ENCODE measurements at regions not wholly inside any gene's neighbourhood (a gene's known extent, or its start where the extent isn't known, plus 50 kb on each side); places are given as distances from the start of the nearest gene placed in this dataset.

DNA sequence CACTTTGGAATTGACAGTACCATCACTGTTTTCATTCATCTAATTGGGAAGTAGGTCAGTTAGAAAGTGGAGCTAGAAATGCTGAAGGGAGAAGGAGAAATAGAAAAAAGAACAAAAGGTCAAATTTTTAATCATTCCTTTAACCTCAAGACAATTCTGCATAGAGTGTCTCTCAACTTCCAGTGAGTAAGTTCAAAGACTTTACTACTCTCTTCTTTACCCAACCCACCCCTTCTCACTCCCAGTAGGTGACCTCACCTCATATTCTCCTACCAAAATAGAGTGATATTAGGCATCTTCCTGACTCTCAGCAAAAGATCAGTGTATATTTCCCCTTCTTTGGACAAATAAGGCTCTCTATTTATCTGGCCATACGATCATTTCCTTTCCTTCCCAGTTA lies 340.0 kb upstream of the JAG1 start:
- no peak for TF ChIP-seq POLR2A (IDR thresholded peaks at IDR 0.05; ENCODE audit: low read length)
- TF ChIP-seq GATA1 (IDR thresholded peaks at IDR 0.05; ENCODE audit: low read depth, low read length) = no peak
- no peak for DNase-seq

DNA sequence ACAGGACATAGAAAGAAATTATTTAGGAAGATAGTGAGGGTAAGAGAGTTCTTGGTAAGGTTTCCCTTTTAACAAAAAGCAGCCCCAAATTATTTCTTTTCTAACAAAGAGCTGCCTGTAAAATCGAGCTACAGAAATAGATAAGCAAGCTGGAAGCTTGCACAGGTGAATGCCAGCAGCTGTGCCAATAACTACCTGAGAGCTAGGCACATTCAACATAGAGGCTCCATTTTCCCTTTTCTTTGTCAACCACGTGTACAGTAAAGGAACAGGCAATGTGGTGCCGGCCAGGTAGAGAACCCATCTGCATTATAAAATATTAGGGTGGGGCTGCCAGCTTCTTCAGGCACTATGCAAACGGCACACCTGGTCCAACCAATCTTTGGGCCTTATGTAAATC lies 341.6 kb upstream of the JAG1 start:
- TF ChIP-seq GATA1 (IDR thresholded peaks at IDR 0.05; ENCODE audit: low read depth, low read length) = no peak
- no peak for TF ChIP-seq POLR2A (IDR thresholded peaks at IDR 0.05; ENCODE audit: low read length)
- DNase-seq = no peak

DNA sequence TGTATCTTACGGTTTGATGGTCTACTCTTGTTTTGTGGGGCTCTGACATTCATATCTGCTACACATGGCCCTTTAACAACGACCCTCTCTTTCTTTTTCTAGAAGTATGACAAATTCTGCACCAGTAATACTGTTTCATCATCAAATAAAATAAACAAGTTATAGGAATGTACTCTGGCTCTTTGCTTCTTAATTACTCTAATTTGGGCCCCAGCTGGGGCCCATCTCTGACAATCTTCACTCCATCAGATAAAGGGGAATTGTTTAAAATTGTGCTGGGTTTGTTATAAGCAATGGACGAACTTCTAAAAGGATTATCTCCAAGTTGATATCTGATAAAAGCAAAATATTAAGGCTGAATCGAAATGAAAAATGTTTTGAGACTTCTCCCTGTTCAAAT lies 343.6 kb upstream of the JAG1 start:
- DNase-seq = no peak
- TF ChIP-seq GATA1 (IDR thresholded peaks at IDR 0.05; ENCODE audit: low read depth, low read length) (no peak), POLR2A (IDR thresholded peaks at IDR 0.05; ENCODE audit: low read length) (no peak)

DNA sequence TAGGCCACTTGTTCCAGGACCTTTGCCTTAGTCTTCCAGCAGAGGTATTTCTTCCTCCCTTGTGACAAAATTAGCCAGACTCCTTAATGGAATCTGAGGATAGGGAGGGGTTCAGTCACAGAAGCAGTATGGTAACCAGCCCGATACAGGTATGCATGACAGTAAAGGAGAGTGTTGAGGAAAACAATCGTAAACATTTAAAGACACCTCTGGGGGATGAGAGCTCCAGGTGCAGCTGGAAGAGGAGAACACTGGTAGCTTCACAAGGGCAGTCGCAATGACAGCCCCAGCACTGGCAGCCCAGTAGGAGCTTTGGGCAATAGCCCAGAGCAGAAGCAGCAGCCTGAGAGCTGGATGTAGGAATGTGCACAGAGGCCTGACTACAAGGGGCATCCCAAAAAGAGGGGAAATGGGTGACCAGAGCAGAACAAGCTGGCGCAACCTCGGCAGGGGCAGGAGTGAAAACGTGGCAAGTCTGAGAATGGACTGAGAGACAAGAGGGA lies 344.9 kb upstream of the JAG1 start:
- TF ChIP-seq POLR2A (IDR thresholded peaks at IDR 0.05; ENCODE audit: low read length) (no peak), GATA1 (IDR thresholded peaks at IDR 0.05; ENCODE audit: low read depth, low read length) (no peak)
- DNase-seq = no peak

DNA sequence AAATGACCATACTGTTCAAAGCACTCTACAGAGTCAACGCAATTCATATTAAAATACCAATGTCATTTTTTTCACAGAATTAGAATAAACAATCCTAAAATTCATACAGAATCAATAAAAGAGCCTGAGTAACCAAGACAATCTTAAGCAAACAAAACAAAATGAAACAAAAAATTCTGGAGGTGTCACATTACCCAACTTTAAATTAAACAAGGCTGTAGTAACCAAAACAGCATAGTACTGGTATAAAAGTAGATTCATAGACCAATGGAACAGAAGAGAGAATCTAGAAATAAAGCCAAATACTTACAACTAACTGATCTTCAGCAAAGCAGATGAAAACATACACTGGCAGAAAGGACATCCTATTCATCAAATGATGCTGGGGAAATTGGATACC lies 346.9 kb upstream of the JAG1 start:
- TF ChIP-seq GATA1 (IDR thresholded peaks at IDR 0.05; ENCODE audit: low read depth, low read length) (no peak), POLR2A (IDR thresholded peaks at IDR 0.05; ENCODE audit: low read length) (no peak)
- no peak for DNase-seq

DNA sequence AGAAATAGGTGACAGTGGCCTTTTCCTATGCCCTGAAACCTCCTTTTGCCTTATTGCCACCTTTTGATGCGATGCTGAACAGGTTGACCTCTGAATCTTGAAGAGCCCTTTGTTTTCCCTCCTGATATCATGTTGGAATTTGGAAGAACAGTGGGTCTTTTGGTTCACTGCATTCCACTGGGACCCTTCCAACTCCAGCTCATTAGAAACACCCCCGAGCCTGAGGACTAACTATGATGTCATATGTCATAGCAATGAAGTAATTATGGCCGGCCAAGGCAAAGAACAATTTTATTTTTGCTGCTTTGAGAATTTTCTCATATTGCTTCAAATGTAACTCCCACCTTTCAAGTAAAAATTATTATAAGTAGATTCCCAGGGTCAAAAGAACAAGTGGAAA lies 353.4 kb upstream of the JAG1 start:
- TF ChIP-seq POLR2A (IDR thresholded peaks at IDR 0.05; ENCODE audit: low read length) (no peak), GATA1 (IDR thresholded peaks at IDR 0.05; ENCODE audit: low read depth, low read length) (no peak)
- no peak for DNase-seq

DNA sequence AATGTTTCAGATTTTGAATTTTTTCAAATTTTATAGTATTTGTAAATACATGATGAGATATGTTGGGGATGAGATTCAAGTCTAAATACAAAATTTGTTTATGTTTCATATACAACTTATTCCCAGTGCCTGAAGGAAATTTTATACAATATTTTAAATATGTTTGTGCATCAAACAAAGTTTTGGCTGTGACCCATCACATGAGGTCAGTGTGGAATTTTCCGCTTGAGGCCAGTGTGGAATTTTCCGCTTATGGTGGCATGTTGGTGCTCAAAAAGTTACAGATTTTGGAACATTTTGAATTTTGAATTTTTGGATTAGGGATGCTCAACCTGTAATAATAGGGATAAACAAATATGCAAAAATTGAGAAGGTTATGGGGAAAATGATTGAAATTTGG lies 356.6 kb upstream of the JAG1 start:
- TF ChIP-seq GATA1 (IDR thresholded peaks at IDR 0.05; ENCODE audit: low read depth, low read length) (no peak), POLR2A (IDR thresholded peaks at IDR 0.05; ENCODE audit: low read length) (no peak)

DNA sequence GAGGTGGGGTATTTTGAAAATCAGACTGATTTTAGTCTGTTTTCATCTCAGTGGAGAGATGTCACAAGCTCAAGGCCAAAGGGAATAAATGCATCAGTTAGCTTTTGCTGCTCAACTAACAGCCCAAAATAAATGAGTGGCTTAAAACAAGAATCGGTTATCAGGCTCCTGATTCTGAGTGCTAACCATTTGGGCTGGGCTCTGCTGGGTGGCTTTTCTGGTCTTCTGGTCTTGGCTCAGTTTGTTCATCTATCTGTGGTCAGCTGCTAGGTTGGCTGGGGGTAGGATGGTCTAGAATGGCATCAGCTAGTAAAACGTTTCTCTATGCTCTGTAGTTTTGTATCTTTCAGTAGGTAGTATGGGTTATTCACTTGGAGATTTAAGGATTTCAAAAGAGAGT lies 357.5 kb upstream of the JAG1 start:
- TF ChIP-seq POLR2A (IDR thresholded peaks at IDR 0.05; ENCODE audit: low read length) = no peak
- TF ChIP-seq GATA1 (IDR thresholded peaks at IDR 0.05; ENCODE audit: low read depth, low read length) = no peak
- DNase-seq = no peak

More for the DNA sequence above, 356.6 kb upstream of the JAG1 start:
- DNase-seq = no peak

DNA sequence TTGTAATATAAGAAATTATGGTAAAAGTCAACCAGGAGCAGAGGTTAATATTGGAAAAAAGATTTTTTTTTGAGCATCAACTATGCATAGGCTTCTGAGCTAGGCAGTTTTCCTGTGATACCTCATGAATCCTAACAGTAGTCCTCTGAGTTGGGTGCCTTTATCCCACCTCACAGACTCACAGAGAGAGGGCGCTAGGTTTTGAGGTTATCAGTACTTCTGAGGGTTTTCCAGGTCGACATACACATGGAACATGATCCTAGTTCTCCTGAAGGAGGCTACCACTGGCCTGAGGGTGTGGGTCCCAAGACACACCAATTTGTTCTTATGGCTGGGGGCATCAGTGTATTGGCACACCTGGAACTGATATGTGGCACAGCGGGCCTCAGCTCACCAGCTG lies 358.8 kb upstream of the JAG1 start:
- TF ChIP-seq GATA1 (IDR thresholded peaks at IDR 0.05; ENCODE audit: low read depth, low read length) (no peak), POLR2A (IDR thresholded peaks at IDR 0.05; ENCODE audit: low read length) (no peak)
- DNase-seq = no peak

DNA sequence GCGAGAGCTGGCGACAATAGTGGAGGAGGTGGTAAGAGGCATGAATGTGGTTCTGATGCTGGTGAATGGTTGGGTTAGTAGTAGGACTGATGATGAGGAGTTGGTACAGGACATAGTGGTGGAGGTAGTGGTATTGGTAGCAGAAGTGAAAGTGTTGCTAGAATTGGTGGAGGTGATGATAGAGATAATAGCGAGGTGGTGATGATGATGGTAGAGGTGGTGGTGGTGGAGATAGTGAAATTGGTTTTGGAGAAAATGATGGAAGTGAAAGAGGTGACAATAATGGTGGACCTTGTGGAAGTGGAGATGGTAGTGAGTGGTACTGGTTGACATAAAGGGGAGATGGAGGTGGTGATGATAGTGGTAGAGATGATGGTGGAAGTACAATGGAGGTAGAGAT lies 360.2 kb upstream of the JAG1 start:
- TF ChIP-seq POLR2A (IDR thresholded peaks at IDR 0.05; ENCODE audit: low read length) (no peak), GATA1 (IDR thresholded peaks at IDR 0.05; ENCODE audit: low read depth, low read length) (no peak)

DNA sequence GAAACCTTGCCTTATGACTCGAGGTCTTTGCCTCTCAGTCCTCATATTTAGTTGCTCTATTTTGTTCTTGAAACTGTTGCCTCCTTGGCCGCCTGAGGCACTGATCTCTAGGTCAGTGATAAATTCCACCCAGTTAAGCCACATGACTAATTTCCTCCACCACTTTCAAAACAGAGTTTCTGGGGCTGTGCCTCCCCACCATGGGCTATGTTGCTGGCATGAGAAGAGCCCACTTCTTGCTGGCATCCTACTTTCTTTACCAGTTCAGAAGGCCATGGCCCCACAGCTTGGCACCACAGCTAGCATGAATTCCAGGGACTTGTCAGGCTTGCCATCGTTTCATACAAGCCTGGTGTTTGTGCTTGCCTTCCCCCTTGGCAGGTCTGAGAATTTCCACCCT lies 361.4 kb upstream of the JAG1 start:
- TF ChIP-seq GATA1 (IDR thresholded peaks at IDR 0.05; ENCODE audit: low read depth, low read length) (no peak), POLR2A (IDR thresholded peaks at IDR 0.05; ENCODE audit: low read length) (no peak)
- no peak for DNase-seq

More for the DNA sequence above, 360.2 kb upstream of the JAG1 start:
- no peak for DNase-seq

DNA sequence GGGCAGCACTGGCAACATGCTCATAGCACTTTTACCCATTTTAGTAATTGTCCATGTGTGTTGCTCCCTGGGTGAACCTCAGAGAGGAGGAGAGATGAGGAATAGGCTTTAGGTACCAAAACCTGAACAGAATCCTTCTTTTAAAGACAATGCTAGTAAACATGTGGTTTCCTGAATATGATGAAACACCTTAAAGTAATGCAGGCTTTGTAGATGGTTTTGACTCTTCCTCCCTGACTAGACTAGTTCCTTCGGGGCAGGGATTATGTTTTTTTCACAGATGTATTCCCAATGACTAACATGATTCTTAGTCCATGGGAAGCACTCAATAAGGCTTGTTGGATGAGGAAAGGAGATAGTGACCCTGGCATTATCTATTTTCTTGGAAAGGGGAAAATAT lies 367.6 kb upstream of the JAG1 start:
- TF ChIP-seq GATA1 (IDR thresholded peaks at IDR 0.05; ENCODE audit: low read depth, low read length) = no peak
- no peak for TF ChIP-seq POLR2A (IDR thresholded peaks at IDR 0.05; ENCODE audit: low read length)
- DNase-seq = no peak

DNA sequence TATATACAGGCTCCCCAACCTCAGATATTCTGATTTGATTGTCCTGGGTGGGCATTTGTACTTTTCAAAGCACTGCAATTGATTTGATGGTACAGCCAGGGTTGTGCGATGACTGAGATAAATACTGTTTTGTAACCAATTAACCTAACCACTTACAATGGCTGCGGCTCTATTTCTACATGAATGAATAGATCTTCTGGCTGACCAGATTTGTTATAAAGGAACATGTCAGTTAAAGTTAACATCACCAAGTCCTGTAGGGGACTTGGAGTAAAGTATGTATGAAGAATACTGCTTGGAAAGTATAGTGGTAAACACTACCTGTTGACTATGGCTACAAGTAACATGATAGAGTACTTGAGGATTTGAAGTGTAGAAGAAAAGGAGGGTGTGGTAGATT lies 369.2 kb upstream of the JAG1 start:
- DNase-seq = no peak
- TF ChIP-seq POLR2A (IDR thresholded peaks at IDR 0.05; ENCODE audit: low read length) = no peak
- no peak for TF ChIP-seq GATA1 (IDR thresholded peaks at IDR 0.05; ENCODE audit: low read depth, low read length)

DNA sequence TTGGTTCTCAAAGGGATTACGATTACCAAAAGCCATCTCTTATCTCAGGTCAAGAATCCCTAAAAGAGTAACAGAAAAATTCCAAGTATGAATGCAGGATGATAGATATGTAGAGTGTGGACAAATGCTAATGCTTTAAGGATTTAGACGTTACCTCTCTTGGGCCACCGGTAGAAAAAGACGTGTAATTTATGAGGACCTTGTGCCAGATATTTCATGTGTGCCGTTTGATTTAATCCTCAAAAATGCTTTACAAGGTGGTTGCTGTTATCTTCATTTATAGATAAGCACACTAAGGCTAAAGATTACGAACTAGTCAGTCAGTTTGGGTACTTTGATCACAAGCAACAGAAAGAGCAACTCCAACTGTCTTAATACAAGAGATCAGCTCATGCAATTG lies 370.8 kb upstream of the JAG1 start:
- no peak for TF ChIP-seq POLR2A (IDR thresholded peaks at IDR 0.05; ENCODE audit: low read length)
- no peak for TF ChIP-seq GATA1 (IDR thresholded peaks at IDR 0.05; ENCODE audit: low read depth, low read length)

DNA sequence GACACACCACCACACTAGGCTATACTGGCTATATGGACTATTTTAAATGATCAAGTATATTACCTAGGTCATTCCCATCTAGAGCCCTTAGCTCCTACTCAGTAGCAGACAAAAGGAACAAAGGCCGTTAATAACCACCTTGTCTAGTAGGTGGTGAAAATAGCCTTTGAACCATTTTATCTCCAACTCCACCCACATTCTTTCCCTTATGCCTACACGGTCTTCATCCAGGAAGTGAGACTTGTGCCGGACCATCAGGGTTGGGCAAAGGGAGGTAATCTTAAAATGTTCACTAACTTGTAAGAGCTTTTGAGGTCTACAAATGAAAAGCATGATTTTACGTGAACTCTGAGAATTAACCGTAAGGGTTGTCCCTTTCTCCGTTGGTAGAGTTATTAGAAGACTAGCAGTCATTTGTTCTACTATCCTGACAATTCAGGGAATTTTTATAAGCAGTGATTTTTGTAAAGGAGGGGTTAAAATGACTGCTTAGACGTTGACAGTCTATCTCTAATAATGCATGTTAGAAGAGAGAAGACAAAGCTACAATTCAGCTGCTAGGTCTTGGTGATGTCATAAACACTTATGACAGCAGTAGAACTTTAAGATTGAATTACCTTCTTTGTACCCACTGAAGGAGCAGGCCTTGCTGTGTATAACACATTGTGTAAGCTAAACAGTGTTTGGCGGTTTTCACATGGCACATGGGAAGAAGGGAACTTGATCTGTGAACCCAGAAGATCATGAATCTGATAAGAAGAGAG lies 371.8 kb upstream of the JAG1 start:
- TF ChIP-seq GATA1 (IDR thresholded peaks at IDR 0.05; ENCODE audit: low read depth, low read length) (no peak), POLR2A (IDR thresholded peaks at IDR 0.05; ENCODE audit: low read length) (no peak)
- DNase-seq = no peak

More for the DNA sequence above, 370.8 kb upstream of the JAG1 start:
- no peak for DNase-seq
